Naive thymus-derived CD8-positive, alpha-beta T cell (primary cell): ENCODE measurements at regions not wholly inside any gene's neighbourhood (a gene's known extent, or its start where the extent isn't known, plus 50 kb on each side); places are given as distances from the start of the nearest gene placed in this dataset.

Source experiments
- ATAC-seq, 2 donors: fragments of 150-1000 bp; cut with Tn5 transposase in 1 of 2; sonication (Bioruptor Pico), chemical (Tn5 transposase) in 1 of 2; 1 replicate in 1 of 2; 2 replicates in 1 of 2; pipeline ENCODE4 v1.10.0; 2021; ENCODE audit warnings: mild to moderate bottlenecking in 2 of 2, moderate library complexity in 2 of 2
- POLR2A ChIA-PET: fragments of 350-600 bp; sonication (Branson Sonifier 250); formaldehyde crosslinking; loops from one replicate; lab custom pipeline; 2021; ENCODE audit warnings: antibody characterized with exemption; lab: Charles Lee
- DNase-seq, 10 donors: peaks; one replicate each; pipeline versions ENCODE4 v3.0.0 to v3.0.0-alpha.2; 2020 to 2022
- H3K27ac Mint-ChIP-seq, 10 donors: one replicate each; pipeline ENCODE4 v1.8.0; 2020 to 2022; ENCODE audit warnings: mild to moderate bottlenecking in 10 of 10, mixed read lengths in 10 of 10, moderate library complexity in 4 of 10, inconsistent platforms in 1 of 10
- H3K27me3 Mint-ChIP-seq, 5 donors: one replicate each; pipeline ENCODE4 v1.8.0; 2021 to 2022; ENCODE audit warnings: mixed read lengths in 5 of 5
- H3K36me3 Mint-ChIP-seq, 3 donors: one replicate each; pipeline ENCODE4 v1.8.0; 2020 to 2022; ENCODE audit warnings: mixed read lengths in 3 of 3, mild to moderate bottlenecking in 2 of 3, inconsistent platforms in 1 of 3
- H3K4me1 Mint-ChIP-seq, 4 donors: one replicate each; pipeline ENCODE4 v1.8.0; 2021 to 2022; ENCODE audit warnings: mixed read lengths in 4 of 4
- H3K4me3 Mint-ChIP-seq, 10 donors: one replicate each; pipeline ENCODE4 v1.8.0; 2020 to 2022; ENCODE audit warnings: mild to moderate bottlenecking in 10 of 10, mixed read lengths in 10 of 10, moderate library complexity in 6 of 10, inconsistent platforms in 1 of 10
- H3K9me3 Mint-ChIP-seq, 9 donors: one replicate each; pipeline ENCODE4 v1.8.0; 2020 to 2022; ENCODE audit warnings: mixed read lengths in 9 of 9, mild to moderate bottlenecking in 3 of 9, inconsistent platforms in 1 of 9, moderate library complexity in 1 of 9

DNA sequence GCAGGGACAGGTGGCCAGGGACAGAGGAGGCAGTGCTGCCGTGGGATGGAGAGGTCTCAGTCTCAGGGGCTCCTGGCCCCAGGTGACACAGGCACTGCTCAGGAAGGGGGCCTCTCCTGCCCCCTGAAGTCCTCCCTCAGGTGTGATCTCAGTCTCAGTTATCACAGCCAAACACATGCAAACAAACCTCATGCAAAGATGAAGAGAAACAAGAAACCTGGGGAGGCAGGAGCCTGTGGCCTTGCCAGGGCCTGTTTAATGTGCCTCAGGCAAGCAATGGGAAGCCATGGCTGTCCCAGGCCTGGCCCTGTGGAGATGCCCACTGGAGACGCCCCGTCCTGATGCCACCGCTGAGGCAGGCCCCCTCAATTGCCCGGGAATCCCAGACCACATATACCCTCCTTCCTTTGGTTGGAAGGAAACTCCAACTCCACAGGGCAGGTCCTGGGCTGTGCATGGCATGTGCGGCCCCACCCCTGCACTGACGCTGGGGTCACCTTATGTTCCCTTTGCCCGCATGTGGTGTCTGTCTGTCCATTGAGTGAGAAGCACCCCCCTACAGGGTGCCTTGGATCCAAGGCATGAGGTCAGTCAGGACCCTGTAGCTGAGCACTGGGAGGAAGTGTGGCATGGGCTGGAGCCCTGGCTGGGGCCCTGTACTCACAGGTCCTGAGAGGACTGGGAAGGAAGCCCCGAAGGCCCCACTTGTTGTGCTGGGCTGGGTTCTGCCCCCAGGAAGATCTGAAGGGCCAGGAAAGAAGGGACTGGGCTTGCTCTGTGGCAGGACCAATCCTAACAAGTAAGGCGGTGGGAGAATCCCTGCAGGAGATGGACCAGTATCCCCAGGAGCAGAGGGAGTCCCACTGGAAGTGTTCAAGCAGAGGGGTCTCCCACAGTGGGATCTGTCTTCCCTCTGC, 68.8 kb upstream of the RAB6C start:
- no peak for ATAC-seq
- peaks cover 0 to 31% (median 13%) of the 10 kb centered on the region in 5 donors for H3K27me3 Mint-ChIP-seq
- DNase-seq, result no peak
- peaks cover 0 to 4% (median 0%) of the 10 kb centered on the region in 9 donors for H3K9me3 Mint-ChIP-seq
- no peak overlapping the region for H3K27ac Mint-ChIP-seq
- POLR2A ChIA-PET, result no interaction called here
- H3K4me3 Mint-ChIP-seq, result no peak overlapping the region
- no peaks in the 10 kb centered on the region for H3K36me3 Mint-ChIP-seq
- no peaks in the 10 kb centered on the region for H3K4me1 Mint-ChIP-seq

DNA sequence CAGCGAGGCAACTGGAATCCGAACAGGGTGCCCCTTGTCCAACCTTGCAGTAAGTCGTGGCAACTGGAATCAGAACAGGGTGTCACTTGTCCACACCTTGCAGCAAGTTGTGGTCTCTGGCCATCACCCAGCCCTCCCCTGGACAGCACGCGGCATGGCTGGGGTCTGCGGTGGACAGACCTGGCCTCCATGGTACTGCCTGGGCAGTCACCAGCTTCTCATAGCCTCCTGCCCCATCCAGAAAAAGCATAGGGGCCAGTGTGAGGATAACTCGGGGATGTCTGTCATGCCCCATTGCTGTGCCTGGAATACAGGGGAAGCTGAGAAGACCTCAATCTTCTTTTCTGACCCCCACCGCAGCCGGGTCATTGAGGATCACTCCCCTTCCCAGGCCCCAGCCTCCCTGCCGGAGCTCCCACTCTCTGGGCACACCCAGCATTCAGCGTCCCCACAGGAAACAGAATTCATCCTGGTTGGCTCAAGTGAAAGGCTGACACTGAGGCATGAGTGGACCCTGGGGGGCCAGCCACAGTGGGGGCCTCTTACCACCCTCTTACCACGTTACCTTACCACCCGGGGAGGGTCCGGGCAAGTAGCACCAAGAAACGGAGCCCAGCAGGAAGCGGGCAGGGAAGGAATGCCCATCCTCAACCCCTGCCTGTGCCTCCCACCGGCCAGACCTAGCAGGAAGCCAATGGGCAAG, 68.0 kb upstream of the RAB6C start:
- ATAC-seq, result no peak
- H3K27me3 Mint-ChIP-seq, result peaks cover 0 to 31% (median 11%) of the 10 kb centered on the region in 5 donors
- H3K27ac Mint-ChIP-seq, result no peak overlapping the region
- H3K4me3 Mint-ChIP-seq, result no peak overlapping the region
- POLR2A ChIA-PET, result no interaction called here
- DNase-seq, result no peak
- H3K9me3 Mint-ChIP-seq, result peaks cover 0 to 4% (median 0%) of the 10 kb centered on the region in 9 donors
- H3K4me1 Mint-ChIP-seq, result no peaks in the 10 kb centered on the region
- no peaks in the 10 kb centered on the region for H3K36me3 Mint-ChIP-seq

DNA sequence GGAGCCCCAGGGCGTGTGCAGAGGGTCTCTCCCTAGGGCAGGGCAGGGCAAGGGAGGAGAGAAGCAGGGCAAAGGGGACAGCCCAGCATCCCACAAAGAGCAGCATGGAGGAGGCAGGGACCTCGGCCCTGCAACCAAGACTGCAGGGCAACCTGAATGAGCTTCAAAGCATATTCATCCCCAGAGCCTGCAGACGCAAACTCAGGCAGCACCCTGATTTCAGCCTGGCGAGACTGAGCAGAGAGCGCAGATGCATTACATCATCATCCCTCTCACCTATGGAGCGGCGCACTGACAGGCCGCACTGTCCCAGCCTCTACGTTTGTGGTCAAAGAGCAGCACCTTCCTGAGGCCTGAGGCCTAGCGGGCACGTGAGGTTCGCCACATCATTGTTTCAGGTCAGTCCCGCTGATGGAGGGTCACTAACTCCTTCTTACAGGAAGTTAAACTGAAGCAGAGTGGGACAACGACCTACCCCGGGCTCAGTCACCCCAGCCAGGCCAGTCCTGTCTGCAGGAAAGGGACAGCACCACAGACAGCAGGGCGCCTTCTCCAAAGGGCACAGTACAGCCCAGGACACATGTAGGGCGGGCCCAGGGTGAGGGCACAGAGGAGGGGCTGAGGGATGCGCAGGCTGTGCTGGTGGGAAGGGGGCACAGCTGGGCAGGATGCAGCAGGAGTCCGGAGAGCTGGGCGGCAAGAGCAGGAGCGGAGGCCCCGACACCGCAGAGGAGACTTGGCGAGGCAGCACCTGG, 67.2 kb upstream of the RAB6C start:
- no peak overlapping the region for H3K27ac Mint-ChIP-seq
- POLR2A ChIA-PET, result no interaction called here
- H3K4me3 Mint-ChIP-seq, result no peak overlapping the region
- no peak for ATAC-seq
- peaks cover 0 to 7% (median 4%) of the 10 kb centered on the region in 9 donors for H3K9me3 Mint-ChIP-seq
- H3K36me3 Mint-ChIP-seq, result peaks cover 0 to 3% (median 0%) of the 10 kb centered on the region in 3 donors
- H3K27me3 Mint-ChIP-seq, result peaks cover 0 to 24% (median 11%) of the 10 kb centered on the region in 5 donors
- no peaks in the 10 kb centered on the region for H3K4me1 Mint-ChIP-seq
- no peak for DNase-seq

DNA sequence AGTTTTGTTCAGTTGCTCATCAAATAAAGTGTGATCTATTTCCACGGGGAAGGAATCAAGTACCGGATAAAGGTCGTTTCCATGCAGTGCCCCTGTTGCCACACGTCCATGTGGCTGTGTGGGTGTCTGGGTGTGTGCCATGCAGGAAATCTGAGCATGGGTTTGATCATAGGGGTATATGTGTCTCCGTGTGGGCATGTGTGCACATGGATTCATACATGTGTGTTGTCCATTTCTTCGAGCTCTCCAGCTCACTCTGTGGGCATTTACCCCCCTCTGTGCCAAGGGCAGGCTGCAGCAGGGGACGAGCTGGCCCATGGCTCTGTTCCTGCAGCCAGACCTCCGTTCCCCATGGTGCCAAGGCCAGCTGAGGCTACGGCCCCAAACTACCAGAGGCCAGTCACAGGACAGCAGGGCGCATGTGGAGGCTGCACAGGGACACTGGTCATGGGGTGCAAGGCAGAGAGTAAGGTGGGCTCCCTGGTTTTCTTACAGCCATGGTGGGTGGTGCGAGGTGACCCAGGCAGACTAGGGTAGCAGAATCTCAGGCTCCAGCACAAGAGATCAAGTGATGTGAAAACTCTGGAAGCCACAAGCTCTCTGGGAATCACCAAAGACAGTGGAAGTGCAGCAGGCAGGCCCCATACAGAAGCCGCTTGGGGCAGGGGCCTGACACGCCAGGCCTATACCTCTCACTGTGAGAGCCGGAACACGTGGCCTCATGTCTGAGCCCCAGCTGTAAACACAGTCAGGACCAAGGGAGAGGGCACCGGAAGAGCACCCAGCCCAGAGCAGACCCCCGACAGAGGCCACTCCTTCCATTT, 66.4 kb upstream of the RAB6C start:
- no peak overlapping the region for H3K4me3 Mint-ChIP-seq
- H3K27me3 Mint-ChIP-seq, result peaks cover 0 to 24% (median 9%) of the 10 kb centered on the region in 5 donors
- no peaks in the 10 kb centered on the region for H3K4me1 Mint-ChIP-seq
- DNase-seq (no peak), ATAC-seq (no peak)
- no peak overlapping the region for H3K27ac Mint-ChIP-seq
- H3K9me3 Mint-ChIP-seq, result peaks cover 3 to 15% (median 12%) of the 10 kb centered on the region in 9 donors
- POLR2A ChIA-PET, result no interaction called here
- H3K36me3 Mint-ChIP-seq, result peaks cover 0 to 10% (median 0%) of the 10 kb centered on the region in 3 donors

DNA sequence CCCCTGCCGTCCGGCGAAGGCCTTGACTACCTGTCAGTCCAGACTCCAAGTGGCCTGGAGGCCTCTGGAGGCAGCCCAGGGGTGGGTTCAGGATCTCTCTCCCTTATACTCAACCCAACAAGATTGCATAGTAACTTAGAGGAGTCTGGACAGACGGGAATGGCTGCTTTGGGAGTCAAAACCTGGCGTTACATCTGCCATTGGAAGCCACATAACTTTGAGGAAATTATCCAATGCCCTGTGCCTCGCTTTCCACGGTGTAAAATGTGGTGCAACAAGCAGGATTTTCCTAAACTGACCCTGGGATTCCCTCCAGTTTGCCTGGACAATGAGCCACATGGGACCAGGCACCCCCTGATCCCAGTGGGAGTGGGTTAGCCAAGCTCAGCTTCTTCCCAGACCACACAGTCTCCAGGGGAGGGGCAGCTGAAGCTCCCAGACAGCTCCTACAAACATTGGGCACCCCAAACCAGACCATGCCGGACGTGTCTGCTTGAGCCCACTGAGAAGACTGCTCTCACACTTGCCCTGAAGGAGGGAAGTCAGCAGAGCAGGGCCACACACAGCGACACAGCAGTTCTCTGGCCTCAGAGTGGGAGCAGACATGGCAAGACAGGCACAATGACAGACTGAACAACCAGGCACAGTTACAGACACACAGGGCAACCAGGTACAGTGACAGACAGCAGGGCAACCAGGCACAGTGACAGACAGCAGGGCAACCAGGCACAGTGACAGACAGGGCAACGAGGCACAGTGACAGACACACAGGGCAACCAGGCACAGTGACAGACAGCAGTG, 65.6 kb upstream of the RAB6C start:
- Mint-ChIP-seq H3K36me3 (peaks cover 0 to 18% (median 0%) of the 10 kb centered on the region in 3 donors), H3K4me1 (no peaks in the 10 kb centered on the region), H3K9me3 (peaks cover 3 to 23% (median 20%) of the 10 kb centered on the region in 9 donors), H3K27ac (no peak overlapping the region), H3K27me3 (peaks cover 0 to 27% (median 9%) of the 10 kb centered on the region in 5 donors), H3K4me3 (no peak overlapping the region)
- POLR2A ChIA-PET, result no interaction called here
- ATAC-seq (no peak), DNase-seq (no peak)

DNA sequence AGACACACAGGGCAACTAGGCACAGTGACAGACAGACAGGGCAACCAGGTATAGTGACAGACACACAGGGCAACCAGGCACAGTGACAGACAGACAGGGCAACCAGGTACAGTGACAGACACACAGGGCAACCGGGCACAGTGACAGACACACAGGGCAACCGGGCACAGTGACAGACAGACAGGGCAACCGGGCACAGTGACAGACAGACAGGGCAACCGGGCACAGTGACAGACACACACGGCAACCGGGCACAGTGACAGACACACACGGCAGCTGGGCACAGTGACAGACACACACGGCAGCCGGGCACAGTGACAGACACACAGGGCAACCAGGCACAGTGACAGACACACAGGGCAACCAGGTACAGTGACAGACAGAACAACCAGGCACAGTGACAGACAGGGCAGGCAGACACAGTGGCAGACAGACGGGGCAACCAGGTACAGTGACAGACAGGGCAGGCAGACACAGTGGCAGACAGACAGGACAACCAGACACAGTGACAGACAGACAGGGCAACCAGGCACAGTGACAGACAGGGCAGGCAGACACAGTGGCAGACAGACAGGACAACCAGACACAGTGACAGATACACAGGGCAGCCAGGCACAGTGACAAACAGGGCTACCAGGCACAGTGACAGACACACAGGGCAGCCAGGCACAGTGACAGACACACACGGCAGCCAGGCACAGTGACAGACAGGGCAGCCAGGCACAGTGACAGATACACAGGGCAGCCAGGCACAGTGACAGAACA, 64.7 kb upstream of the RAB6C start:
- Mint-ChIP-seq H3K9me3 (peaks cover 5 to 32% (median 28%) of the 10 kb centered on the region in 9 donors), H3K27me3 (peaks cover 0 to 27% (median 9%) of the 10 kb centered on the region in 5 donors), H3K27ac (no peak overlapping the region), H3K4me1 (no peaks in the 10 kb centered on the region), H3K36me3 (peaks cover 0 to 24% (median 2%) of the 10 kb centered on the region in 3 donors), H3K4me3 (no peak overlapping the region)
- ATAC-seq, result no peak
- POLR2A ChIA-PET, result no interaction called here
- DNase-seq, result no peak

DNA sequence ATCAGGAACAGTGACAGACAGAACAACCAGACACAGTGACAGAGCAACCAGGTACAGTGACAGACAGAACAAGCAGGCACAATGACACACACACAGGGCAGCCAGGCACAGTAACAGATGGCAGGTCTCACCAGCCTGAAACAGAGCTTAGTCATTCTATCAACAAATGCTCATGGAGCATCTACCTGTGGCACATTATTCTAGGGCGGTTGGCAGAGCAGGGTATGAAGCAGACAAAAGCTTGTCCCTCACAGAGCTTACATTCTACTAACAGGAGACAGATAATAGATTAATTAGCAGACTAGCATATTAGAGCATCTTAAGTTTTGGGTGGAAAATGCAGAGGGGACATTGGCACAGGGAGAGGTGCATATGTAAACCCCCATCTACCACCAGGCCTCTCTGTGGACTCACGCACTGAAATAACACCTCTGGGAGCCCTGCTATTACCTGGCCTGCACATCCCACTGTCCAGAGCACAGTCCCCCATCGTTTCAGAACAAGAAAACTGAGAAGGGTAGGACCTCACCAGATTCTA, 64.1 kb upstream of the RAB6C start:
- peaks cover 6 to 37% (median 35%) of the 10 kb centered on the region in 9 donors for H3K9me3 Mint-ChIP-seq
- POLR2A ChIA-PET, result no interaction called here
- no peak overlapping the region for H3K27ac Mint-ChIP-seq
- no peaks in the 10 kb centered on the region for H3K4me1 Mint-ChIP-seq
- DNase-seq, result no peak
- H3K27me3 Mint-ChIP-seq, result peaks cover 0 to 28% (median 11%) of the 10 kb centered on the region in 5 donors
- ATAC-seq, result no peak
- H3K4me3 Mint-ChIP-seq, result no peak overlapping the region
- H3K36me3 Mint-ChIP-seq, result peaks cover 0 to 28% (median 3%) of the 10 kb centered on the region in 3 donors

DNA sequence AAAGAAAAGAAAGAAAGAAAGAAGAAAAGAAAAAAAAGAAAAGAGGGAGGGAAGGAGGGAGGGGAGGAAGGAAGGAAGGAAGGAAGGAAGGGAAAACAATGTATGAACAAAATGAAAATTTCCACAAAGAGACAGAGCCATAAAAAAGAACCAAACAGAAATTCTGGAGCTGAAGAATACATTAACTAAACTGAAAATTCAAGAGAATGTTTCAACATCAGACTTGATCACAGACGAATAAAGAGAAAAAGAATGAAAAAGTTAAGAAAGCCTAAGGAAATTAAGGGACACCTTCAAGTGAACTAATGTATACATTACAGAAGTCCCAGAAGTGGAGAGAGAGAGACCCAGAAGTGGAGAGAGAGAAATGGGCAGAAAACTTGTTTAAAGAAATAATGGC, 60.9 kb upstream of the RAB6C start:
- POLR2A ChIA-PET, result no interaction called here
- H3K4me1 Mint-ChIP-seq, result peaks cover 1 to 2% (median 2%) of the 10 kb centered on the region in 4 donors
- ATAC-seq, result no peak
- H3K27me3 Mint-ChIP-seq, result peaks cover 9 to 40% (median 29%) of the 10 kb centered on the region in 5 donors
- peaks cover 6 to 43% (median 36%) of the 10 kb centered on the region in 9 donors for H3K9me3 Mint-ChIP-seq
- peaks cover 0 to 28% (median 3%) of the 10 kb centered on the region in 3 donors for H3K36me3 Mint-ChIP-seq
- no peak overlapping the region for H3K27ac Mint-ChIP-seq
- no peak for DNase-seq
- no peak overlapping the region for H3K4me3 Mint-ChIP-seq

DNA sequence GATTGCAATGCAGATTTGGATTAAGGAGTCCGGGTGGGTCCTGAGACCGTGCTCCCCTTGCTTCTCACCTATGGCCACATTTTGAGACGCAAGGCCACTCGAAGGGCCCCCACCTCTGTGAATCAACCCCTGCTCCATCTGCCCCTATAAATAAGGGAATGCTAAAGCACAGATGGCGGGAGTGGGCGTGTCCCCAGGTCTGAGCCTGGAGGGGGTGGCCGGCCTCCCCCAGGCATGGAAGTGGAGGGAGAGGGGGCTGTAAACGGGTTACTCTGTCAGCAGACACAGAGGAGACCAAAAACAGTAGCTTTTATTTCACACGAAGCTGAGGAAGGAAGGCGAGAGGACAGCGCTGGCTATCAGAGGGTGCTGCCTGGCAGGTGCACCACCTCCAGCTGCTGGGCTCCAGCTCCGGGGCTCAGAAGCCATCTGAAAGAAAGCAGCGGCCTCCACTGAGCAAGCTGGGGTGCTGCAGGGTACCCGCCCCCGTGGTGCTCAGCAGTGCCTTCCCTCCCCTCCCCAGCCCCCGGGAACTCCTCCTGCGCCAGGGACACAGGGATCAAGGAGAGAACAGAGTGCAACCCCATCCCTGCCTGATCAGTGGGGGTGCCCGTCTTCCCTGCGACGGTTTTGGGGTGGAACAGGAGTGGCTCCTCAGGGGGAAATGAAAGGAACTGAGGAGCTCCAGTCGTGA, 56.7 kb upstream of the RAB6C start:
- ATAC-seq (peak in 1 of 2 donors; percentile 35), DNase-seq (no peak)
- peaks cover 4 to 7% (median 5%) of the 10 kb centered on the region in 4 donors for H3K4me1 Mint-ChIP-seq
- POLR2A ChIA-PET, result no interaction called here
- peaks cover 0 to 20% (median 3%) of the 10 kb centered on the region in 3 donors for H3K36me3 Mint-ChIP-seq
- H3K9me3 Mint-ChIP-seq, result peaks cover 3 to 33% (median 28%) of the 10 kb centered on the region in 9 donors
- no peak overlapping the region for H3K27ac Mint-ChIP-seq
- peak overlapping the region in 4 of 10 donors; percentile 7 to 36 (median 34) for H3K4me3 Mint-ChIP-seq
- peaks cover 16 to 57% (median 35%) of the 10 kb centered on the region in 5 donors for H3K27me3 Mint-ChIP-seq
